H1 (cell line): ENCODE measurements at regions not wholly inside any gene's neighbourhood (a gene's known extent, or its start where the extent isn't known, plus 50 kb on each side); places are given as distances from the start of the nearest gene placed in this dataset.
"Not testable (repeated sequence)": the region's sequence is repeated elsewhere in the genome, so short reads cannot be mapped to it uniquely, and the experiment has no call there.

Source experiments
- CTCF ChIA-PET: fragments of 300-600 bp; sonication (Branson Sonifier 250); formaldehyde crosslinking; loops from one replicate; lab custom pipeline; 2021; ENCODE audit not compliant: partially characterized antibody; lab: Charles Lee
- POLR2A ChIA-PET: fragments of 300-600 bp; sonication (Branson Sonifier 250); formaldehyde crosslinking; loops from one replicate; lab custom pipeline; 2021; ENCODE audit warnings: inconsistent platforms; ENCODE audit not compliant: partially characterized antibody; lab: Charles Lee
- DNase-seq, 2 experiments: peaks; one replicate each; pipeline versions ENCODE4 v3.0.0 to v3.0.0-alpha.2; 2010 to 2022; ENCODE audit warnings: low spot score in 2 of 2, low read depth in 1 of 2, mixed read lengths in 1 of 2
- FAIRE-seq: peaks from 2 replicates; lab custom pipeline; 2011; peaks lifted over from hg19 to GRCh38; lab: Jason Lieb, UNC
- H2AFZ ChIP-seq: 2 replicates; pipeline ENCODE4 v1.8.1; 2012; ENCODE audit warnings: low read length, inconsistent platforms
- H2AK5ac ChIP-seq: 2 replicates; pipeline ENCODE4 v1.6.1; 2013; ENCODE audit warnings: low read depth, low read length
- H2BK120ac ChIP-seq: replicated peaks from 2 replicates; pipeline ENCODE3; 2013; ENCODE audit warnings: low read depth, low read length, inconsistent platforms
- H2BK12ac ChIP-seq: 2 replicates; pipeline ENCODE4 v1.6.1; 2013; ENCODE audit warnings: low read depth, low read length
- H2BK15ac ChIP-seq: 2 replicates; pipeline ENCODE4 v1.6.1; 2013; ENCODE audit warnings: low read length
- H2BK20ac ChIP-seq: 2 replicates; pipeline ENCODE4 v1.6.1; 2013; ENCODE audit warnings: low read length
- H2BK5ac ChIP-seq: 2 replicates; pipeline ENCODE4 v1.6.1; 2013; ENCODE audit warnings: low read depth, low read length
- H3K14ac ChIP-seq: 2 replicates; pipeline ENCODE4 v1.6.1; 2013; ENCODE audit warnings: inconsistent platforms; ENCODE audit not compliant: insufficient read length
- H3K18ac ChIP-seq: 2 replicates; pipeline ENCODE4 v1.6.1; 2013; ENCODE audit warnings: low read length; ENCODE audit errors: extremely low read depth
- H3K23ac ChIP-seq: 2 replicates; pipeline ENCODE4 v1.6.1; 2013; ENCODE audit warnings: inconsistent platforms; ENCODE audit not compliant: insufficient read length
- H3K23me2 ChIP-seq: 2 replicates; pipeline ENCODE4 v1.6.1; 2013; ENCODE audit warnings: low read depth, low read length
- H3K27ac ChIP-seq: 2 replicates; pipeline ENCODE4 v1.6.1; 2011; ENCODE audit warnings: low read depth, low read length, inconsistent platforms
- H3K27me3 ChIP-seq, 4 experiments: replicated peaks in 1 of 4; 1 replicate in 1 of 4; 2 replicates in 3 of 4; pipeline versions ENCODE4 v1.6.1 to v1.8.1; 2011 to 2013; ENCODE audit warnings: low read length in 3 of 4, mild to moderate bottlenecking in 3 of 4, inconsistent platforms in 2 of 4, mixed read lengths in 2 of 4, moderate library complexity in 1 of 4; ENCODE audit not compliant: control insufficient read depth in 3 of 4, insufficient read depth in 3 of 4; ENCODE audit errors: extremely low read depth in 1 of 4
- H3K36me3 ChIP-seq, 4 experiments: 2 replicates each; pipeline versions ENCODE4 v1.6.1 to v1.8.1; 2011 to 2013; ENCODE audit warnings: mild to moderate bottlenecking in 4 of 4, low read length in 3 of 4, moderate library complexity in 2 of 4, control low read depth in 1 of 4, inconsistent platforms in 1 of 4; ENCODE audit not compliant: insufficient read depth in 4 of 4, control insufficient read depth in 2 of 4
- H3K4ac ChIP-seq: replicated peaks from 2 replicates; pipeline ENCODE3; 2013; ENCODE audit warnings: low read length, low read depth, mixed read lengths, inconsistent platforms; ENCODE audit not compliant: insufficient read length
- H3K4me1 ChIP-seq, 4 experiments: replicated peaks in 1 of 4; 1 replicate in 1 of 4; 2 replicates in 3 of 4; pipeline versions ENCODE4 v1.6.1 to v1.8.1; 2011 to 2013; ENCODE audit warnings: low read length in 3 of 4, inconsistent platforms in 2 of 4, mixed read lengths in 1 of 4; ENCODE audit not compliant: insufficient read depth in 4 of 4, control insufficient read depth in 3 of 4
- H3K4me2 ChIP-seq, 2 experiments: 2 replicates each; pipeline versions ENCODE4 v1.6.1 to v1.8.1; 2011 to 2013; ENCODE audit warnings: low read depth in 2 of 2, low read length in 2 of 2, control low read depth in 1 of 2, inconsistent platforms in 1 of 2, mild to moderate bottlenecking in 1 of 2; ENCODE audit not compliant: insufficient read depth in 1 of 2
- H3K4me3 ChIP-seq, 4 experiments: fragments of 200-600, 300-600 bp in 1 of 4; sonication (generic), shearing (Covaris generic), sonication (Bioruptor Twin) in 1 of 4; 2 replicates each; pipeline versions ENCODE4 v1.5.1 to v1.8.1; 2011 to 2016; ENCODE audit warnings: low read length in 4 of 4, low read depth in 3 of 4, control low read depth in 2 of 4, inconsistent platforms in 2 of 4, mild to moderate bottlenecking in 2 of 4, mixed read lengths in 1 of 4, moderate library complexity in 1 of 4; ENCODE audit not compliant: insufficient read depth in 2 of 4; ENCODE audit errors: extremely low read depth in 1 of 4
- H3K56ac ChIP-seq: replicated peaks from 2 replicates; pipeline ENCODE3; 2013; ENCODE audit warnings: low read depth, mild to moderate bottlenecking, mixed read lengths, low read length, inconsistent platforms; ENCODE audit not compliant: insufficient read length
- H3K79me1 ChIP-seq: 2 replicates; pipeline ENCODE4 v1.6.1; 2013; ENCODE audit warnings: low read depth, low read length, control low read depth
- H3K79me2 ChIP-seq, 2 experiments: 2 replicates each; pipeline versions ENCODE4 v1.6.1 to v1.8.1; 2012 to 2013; ENCODE audit warnings: low read length in 2 of 2, mild to moderate bottlenecking in 2 of 2, inconsistent platforms in 1 of 2; ENCODE audit not compliant: insufficient read depth in 2 of 2, control insufficient read depth in 1 of 2
- H3K9ac ChIP-seq, 4 experiments: replicated peaks in 1 of 4; 1 replicate in 1 of 4; 2 replicates in 3 of 4; pipeline versions ENCODE4 v1.6.1 to v1.8.1; 2011 to 2013; ENCODE audit warnings: low read depth in 3 of 4, low read length in 3 of 4, control low read depth in 2 of 4, mild to moderate bottlenecking in 2 of 4, moderate library complexity in 2 of 4, inconsistent platforms in 1 of 4; ENCODE audit errors: extremely low read depth in 1 of 4
- H3K9me3 ChIP-seq, 2 experiments: 2 replicates each; pipeline versions ENCODE4 v1.6.1 to v1.8.1; 2012 to 2013; ENCODE audit warnings: mild to moderate bottlenecking in 2 of 2, moderate library complexity in 2 of 2, control low read depth in 1 of 2, inconsistent platforms in 1 of 2, low read depth in 1 of 2, low read length in 1 of 2, mixed read lengths in 1 of 2; ENCODE audit not compliant: insufficient read depth in 2 of 2
- H4K20me1 ChIP-seq, 2 experiments: replicated peaks in 1 of 2; 2 replicates each; pipeline versions ENCODE3 to v1.8.1; 2011 to 2013; ENCODE audit warnings: inconsistent platforms in 2 of 2, low read length in 2 of 2, mild to moderate bottlenecking in 1 of 2; ENCODE audit not compliant: insufficient read depth in 2 of 2, control insufficient read depth in 1 of 2
- H4K5ac ChIP-seq: 2 replicates; pipeline ENCODE4 v1.6.1; 2013; ENCODE audit warnings: low read length, low read depth, mixed read lengths, inconsistent platforms; ENCODE audit not compliant: insufficient read length
- H4K8ac ChIP-seq: 2 replicates; pipeline ENCODE4 v1.8.0; 2013; ENCODE audit warnings: mild to moderate bottlenecking, moderate library complexity, low read length, inconsistent platforms; ENCODE audit not compliant: insufficient read depth; ENCODE audit errors: extremely low read depth
- H4K91ac ChIP-seq: replicated peaks from 2 replicates; pipeline ENCODE3; 2013; ENCODE audit warnings: low read length, mixed read lengths, inconsistent platforms; ENCODE audit not compliant: insufficient read length
- RAD21 ChIP-seq, 2 experiments: IDR thresholded peaks in 1 of 2; conservative IDR thresholded peaks in 1 of 2; 2 replicates each; pipeline ENCODE4 v1.6.1; 2011; ENCODE audit warnings: low read depth in 2 of 2, low read length in 2 of 2, improper control_type of control experiment in 1 of 2, inconsistent platforms in 1 of 2, mild to moderate bottlenecking in 1 of 2, moderate library complexity in 1 of 2
- WGBS, 2 experiments: shearing (Covaris generic) in 1 of 2; methylation state at CpG; one replicate each; pipeline versions ENCODE4 v1.1.6 to v1.1.7; 2013 to 2015; ENCODE audit warnings: low lambda C conversion rate in 2 of 2, mixed read lengths in 2 of 2, inconsistent platforms in 1 of 2, low coverage in 1 of 2, missing lambda C conversion rate in 1 of 2; ENCODE audit not compliant: insufficient replicate concordance in 2 of 2, insufficient coverage in 1 of 2, insufficient read length in 1 of 2; ENCODE audit errors: extremely low coverage in 1 of 2, missing lambda C conversion rate in 1 of 2; 5-methylcytosine and 5-hydroxymethylcytosine counted together

DNA sequence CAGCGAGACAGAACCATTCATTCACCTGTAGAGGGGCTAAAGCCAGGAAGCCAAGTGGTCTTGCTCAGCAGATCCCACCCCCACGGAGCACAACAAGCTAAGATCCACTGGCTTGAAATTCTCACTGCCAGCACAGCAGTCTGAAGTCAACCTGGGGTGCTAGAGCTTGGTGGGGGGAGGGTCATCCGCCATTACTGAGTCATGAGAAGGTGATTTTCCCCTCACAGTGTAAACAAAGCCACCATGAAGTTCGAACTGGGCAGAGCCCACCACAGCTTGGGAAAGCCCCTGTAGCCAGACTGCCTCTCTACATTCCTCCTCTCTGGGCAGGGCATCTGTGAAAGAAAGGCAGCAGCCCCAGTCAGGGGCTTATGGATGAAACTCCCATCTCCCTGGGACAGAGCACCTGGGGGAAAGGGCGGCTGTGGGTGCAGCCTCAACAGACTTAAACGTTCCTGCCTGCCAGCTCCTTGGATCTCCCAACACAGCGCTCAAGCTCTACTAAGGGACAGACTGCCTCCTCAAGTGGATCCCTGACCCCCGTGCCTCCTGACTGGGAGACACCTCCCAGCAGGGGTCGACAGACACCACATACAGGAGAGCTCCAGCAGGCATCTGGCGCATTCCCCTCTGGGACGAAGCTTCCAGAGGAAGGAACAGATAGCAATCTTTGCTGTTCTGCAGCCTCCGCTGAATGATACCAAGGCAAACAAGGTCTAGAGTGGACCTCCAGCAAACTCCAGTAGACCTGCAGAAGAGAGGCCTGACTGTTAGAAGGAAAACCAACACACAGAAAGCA, 179.0 kb upstream of the KLF7 start:
- H3K9ac ChIP-seq, H3K14ac ChIP-seq, H2BK120ac ChIP-seq, H3K27me3 ChIP-seq, H4K91ac ChIP-seq, H3K79me1 ChIP-seq, DNase-seq, H3K4me1 ChIP-seq, H3K56ac ChIP-seq, H2BK5ac ChIP-seq, H2AFZ ChIP-seq, H3K23me2 ChIP-seq, H3K4ac ChIP-seq, H4K20me1 ChIP-seq, H2AK5ac ChIP-seq, H2BK15ac ChIP-seq, H3K9me3 ChIP-seq, H3K23ac ChIP-seq, H3K18ac ChIP-seq, H3K4me2 ChIP-seq, H3K79me2 ChIP-seq, FAIRE-seq, H2BK12ac ChIP-seq, H3K36me3 ChIP-seq, H4K8ac ChIP-seq, H3K27ac ChIP-seq, H4K5ac ChIP-seq, H3K4me3 ChIP-seq: not testable (repeated sequence)
- CTCF ChIA-PET: interaction anchor here (0.6 to 2.0 kb wide), 8 partner anchors 8 to 785 kb away, joined by 3 to 7 read pairs (median 4); no protein-coding TSS in a partner anchor
- TF ChIP-seq RAD21 (IDR thresholded peaks at IDR 0.05 in 1 of 2, conservative IDR thresholded peaks at IDR 0.05 in 1 of 2; ENCODE audit: low read depth in 2 of 2, low read length in 2 of 2): peak; percentile 17 to 33; a peak in 3 of 4 replicates
- 0 out of 2 replicates have a peak overlapping the region, but pooled peaks have one; percentile 18 for H2BK20ac ChIP-seq
- 93% methylated on average over 12 of the region's 12 CpGs; no CpG with 5 or more reads in 1 of the 2 experiments for WGBS, 2 experiments
- POLR2A ChIA-PET: interaction anchor here (0.8 to 0.9 kb wide), 2 partner anchors 62 to 179 kb away, joined by 3 read pairs; partner anchors contain the start of gene KLF7
